GM23248 (cell line): ENCODE measurements at regions not wholly inside any gene's neighbourhood (a gene's known extent, or its start where the extent isn't known, plus 50 kb on each side); places are given as distances from the start of the nearest gene placed in this dataset.

ENCODE experiments used
- EZH2 ChIP-seq: fragments of 200-600 bp; sonication (generic); IDR thresholded peaks from 2 replicates; pipeline ENCODE4 v1.6.1; 2018; ENCODE audit warnings: antibody characterized with exemption, mild to moderate bottlenecking; ENCODE audit not compliant: insufficient read depth, poor library complexity, severe bottlenecking
- EZH2phosphoT487 ChIP-seq: fragments of 200-600 bp; sonication (generic); IDR thresholded peaks from 2 replicates; pipeline ENCODE4 v1.6.1; 2018; ENCODE audit warnings: antibody characterized with exemption, moderate library complexity, mild to moderate bottlenecking, low read depth; ENCODE audit not compliant: insufficient read depth

GRCh38 chr1:181992072-181992471 lies 69.4 kb downstream of the ZNF648 start:
- TF ChIP-seq EZH2: no peak
- no peak for TF ChIP-seq EZH2phosphoT487
